Stimulated activated CD8-positive, alpha-beta memory T cell treated with anti-CD3 and anti-CD28 coated beads, Interleukin-12 subunit alpha, Interleukin-12 subunit beta, amount 100 ng/mL, for 24 hours (primary cell): ENCODE measurements at regions not wholly inside any gene's neighbourhood (a gene's known extent, or its start where the extent isn't known, plus 50 kb on each side); places are given as distances from the start of the nearest gene placed in this dataset.

Experiments
- DNase-seq: peaks from one replicate; pipeline ENCODE4 v3.0.0-alpha.2; 2020; ENCODE audit errors: extremely low read depth

DNA sequence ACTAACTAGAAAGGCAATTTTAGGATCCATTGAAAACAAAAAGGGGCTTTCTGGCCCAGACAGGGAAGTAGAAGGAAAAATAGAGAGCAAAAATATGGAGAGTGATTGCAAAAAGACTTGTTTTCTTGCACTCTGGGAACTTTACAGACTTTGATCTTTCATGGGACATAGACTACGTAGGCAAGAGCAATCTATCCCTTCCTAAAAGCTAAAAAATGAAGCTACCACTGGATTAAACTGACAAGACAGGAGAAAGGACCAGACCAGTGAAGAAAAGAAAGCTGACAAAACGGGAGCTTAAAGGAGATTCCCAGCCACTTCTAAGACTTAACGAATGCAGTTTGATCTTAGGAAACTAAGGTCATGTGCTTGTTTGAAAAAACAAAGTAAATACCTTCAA is 524.5 kb downstream of the KLF5 start:
- no peak for DNase-seq

DNA sequence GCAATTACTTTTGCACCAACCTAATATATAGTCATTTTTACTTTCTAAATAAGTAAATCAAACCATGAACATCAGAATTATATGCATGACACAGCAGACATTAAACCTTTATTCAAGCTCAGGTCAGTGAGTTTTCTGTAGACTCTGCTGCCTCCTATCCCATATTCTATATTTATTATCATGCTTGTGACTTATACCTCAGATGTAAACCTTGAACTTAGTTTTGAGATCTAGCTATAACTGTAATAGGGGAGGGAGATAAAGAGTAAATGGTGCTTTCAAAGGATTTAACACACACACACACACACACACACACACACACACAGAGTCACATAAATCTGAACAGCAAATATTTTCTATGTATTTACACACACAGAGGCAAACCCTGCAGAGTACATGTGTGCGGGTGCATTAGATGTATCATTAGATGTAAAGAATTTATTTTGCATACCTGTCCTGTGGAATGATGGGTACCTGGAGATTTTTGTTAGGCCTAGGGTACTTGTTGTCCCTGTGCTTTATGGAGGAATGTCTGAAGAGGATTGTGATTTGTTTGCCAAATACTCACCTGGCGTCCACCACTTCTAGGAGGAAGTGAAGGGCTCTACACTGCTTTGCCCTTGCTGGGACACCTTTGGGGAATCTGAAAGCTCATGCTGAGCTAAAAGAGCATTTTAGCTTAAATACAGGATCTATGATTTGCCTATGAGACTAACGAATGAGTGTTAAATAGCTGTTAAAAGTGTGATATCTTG is 521.9 kb downstream of the KLF5 start:
- no peak for DNase-seq

DNA sequence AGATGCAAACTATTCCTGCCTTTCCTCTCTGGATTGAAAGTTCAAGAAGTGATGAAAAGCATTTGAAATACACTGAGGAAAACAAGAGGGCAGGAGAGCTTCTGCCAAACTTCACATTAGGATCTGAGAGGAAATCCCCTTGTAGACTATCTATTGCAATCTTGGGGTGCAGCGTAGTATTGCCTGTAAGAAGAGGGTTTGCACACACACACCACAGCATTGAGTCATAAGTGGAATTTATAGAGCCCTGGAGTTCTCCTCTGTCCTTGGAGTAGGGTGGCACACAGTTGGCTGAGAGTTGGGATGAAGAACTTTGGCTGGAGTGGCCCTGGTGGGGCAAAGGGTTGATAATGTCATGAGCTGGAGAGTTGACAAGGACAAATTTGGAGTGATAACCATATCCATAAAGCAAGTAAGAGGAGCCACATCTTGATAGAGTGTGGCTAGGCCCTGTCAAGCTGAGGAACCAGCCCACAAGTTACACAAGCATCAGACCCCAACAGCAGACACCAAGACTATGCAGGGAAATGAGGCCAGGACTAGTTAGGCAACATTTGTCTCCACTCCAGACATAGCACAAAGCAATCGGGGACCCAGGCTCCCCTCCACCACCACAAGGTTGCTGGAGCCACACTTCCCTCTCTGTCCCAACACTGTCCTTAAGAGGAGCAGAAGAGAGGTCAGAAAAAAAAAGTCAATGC is 520.9 kb downstream of the KLF5 start:
- no peak for DNase-seq

DNA sequence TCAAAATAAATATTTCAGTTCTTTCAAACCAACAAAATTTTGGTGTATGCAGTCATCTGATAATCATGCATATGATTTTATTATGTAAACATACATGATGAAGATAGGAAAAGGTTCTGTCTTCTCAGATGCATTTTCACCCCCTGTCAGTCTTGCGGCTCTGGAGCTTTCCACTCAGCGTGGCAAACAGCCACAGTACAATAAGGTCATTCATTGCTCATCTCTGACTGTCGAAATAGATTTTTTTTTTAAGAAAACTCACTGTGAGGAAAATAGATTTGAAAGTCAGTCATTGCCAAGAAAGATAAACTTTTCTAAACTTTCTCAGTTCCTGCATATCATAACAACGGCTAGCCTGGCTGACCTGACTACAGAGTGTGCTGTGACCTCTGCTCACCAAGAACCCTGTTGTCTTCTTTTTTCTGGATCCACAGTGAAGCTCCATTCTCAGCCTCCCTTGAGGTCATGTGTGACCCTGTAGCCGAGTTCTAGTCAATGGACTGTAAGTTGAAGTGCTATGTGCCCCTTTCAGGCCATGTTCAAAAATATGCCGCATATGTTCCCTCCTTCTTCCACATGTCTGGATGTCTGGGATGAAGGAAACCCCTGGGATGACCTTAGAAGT is 519.6 kb downstream of the KLF5 start:
- DNase-seq, result no peak

DNA sequence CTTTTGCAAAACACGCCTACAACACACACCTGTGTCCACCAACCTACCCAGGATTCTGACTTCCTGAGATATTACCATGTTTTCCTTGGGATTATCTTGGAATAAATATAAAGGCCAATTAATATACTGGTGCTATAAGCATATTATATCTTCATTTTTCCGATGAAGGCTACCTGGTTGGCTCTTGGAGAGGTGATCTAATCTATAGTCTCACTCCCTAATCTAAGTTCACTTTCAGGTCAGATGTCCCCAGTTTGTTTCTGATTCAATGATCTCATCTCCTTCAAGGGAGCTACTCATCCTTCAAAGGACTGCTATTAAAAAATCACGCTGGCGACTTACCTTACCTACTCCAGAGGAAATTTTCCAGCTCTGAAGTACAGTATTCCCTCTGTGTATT is 517.5 kb downstream of the KLF5 start:
- DNase-seq, result no peak

DNA sequence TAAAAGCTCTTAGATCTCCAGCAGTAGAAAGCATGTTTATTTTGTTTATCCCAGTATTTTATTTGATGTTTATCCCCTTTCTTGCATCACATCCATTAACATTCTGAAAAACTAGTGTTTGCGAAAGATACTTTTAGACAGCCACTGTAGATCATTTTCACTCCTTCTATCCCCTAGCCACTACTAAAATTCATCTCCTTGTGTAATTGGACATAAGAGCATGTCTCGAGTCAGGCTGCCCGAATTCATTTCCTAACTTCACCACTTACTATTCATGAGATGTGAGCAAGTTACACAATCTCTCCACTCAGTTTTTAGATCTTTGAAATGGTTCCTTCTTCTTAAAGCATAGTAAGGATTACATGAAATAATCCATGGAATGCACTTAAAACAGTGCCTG is 514.0 kb downstream of the KLF5 start:
- DNase-seq, result no peak

DNA sequence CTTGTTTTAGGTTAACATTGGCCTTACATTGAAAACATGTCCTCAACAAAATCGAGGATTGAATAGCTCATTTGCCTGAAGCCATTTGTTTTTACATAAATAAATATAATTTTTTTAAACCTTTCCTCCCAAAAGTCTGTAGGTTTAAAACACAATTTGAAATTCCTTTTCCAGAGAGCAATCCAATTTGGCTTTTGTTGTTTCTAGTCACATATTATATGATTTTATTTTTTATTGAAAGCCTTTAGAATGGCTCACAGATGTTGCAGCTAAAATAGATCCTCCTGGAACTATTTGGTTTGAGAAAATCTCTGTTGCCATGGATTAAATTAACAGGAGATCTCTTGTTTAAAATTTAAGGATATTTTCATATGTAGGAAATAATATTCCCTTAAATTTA is 512.6 kb downstream of the KLF5 start:
- no peak for DNase-seq

DNA sequence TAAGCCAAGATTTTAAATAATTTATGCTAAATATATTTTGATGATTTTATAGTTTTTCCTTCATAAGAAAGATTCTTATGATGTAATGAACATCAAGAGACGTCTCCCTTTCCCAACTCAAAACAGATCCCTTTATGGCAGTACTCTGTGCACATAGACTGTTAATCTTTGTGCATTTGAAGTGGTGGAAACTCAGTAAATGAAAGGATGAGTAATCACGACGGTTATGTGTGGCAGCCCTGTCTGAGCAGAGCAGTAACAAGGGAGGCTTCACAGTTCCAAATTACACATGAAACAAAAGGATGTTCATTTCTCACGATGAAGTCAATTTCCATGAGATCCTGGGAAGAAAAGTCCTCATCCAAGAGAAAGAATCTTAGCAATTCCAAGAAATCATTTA is 498.1 kb downstream of the KLF5 start:
- DNase-seq, result no peak

DNA sequence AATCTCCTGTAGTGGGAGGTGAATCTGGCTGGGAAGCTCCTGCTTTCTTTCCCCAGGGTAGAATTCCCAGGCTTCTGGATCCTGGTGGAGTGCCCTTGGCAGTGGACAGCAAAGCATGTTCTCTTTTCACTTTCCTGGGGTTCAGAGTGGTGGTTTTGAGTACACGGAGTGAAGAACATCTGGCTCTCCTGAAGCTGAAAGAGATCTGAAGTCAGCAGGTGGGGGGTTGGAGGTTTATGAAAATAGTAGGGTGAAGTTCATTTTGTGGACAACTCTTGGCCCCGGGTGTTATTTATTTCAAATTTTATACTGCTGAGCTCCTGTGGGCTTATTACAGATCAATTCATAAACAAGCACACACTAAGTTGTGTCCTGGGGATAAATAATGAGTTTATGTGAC is 497.3 kb downstream of the KLF5 start:
- DNase-seq, result no peak

DNA sequence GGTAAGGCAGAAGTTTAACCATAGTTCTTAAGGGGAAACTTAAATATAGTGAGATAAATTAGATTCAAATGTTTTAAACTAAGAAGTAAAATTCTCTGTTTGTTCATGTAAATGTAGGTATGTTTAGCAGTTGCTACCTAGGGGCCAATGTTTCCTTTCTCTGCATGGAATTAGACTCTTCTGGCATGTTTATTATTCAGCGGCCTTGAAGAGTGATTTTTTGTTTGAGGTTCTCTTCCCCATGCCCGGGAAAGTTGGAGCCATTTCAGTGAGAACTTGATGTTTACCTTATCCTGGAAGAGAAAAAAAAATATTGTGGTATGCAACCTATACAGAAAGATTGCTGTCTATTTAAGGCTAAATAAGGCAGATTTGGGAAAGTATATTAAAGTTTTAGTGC is 492.9 kb downstream of the KLF5 start:
- no peak for DNase-seq

DNA sequence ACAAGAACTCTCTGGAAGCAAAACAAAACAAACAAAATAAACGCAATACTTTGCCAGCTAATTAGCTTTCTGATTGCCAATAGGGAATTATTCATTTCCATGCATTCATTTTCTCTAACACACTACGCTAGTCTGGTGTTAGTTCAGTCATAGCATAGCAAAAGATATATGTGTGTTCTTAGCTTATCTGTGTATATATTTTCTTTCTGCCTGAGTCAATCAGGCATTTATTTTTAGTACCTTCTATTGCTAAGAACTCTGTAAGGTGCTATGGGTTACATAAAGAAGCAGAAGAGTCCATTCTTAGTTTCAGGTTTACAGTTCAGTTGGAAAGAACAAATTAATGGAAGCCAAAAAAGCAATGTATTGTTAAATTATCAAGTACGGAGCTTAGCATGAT is 490.9 kb downstream of the KLF5 start:
- DNase-seq, result no peak

DNA sequence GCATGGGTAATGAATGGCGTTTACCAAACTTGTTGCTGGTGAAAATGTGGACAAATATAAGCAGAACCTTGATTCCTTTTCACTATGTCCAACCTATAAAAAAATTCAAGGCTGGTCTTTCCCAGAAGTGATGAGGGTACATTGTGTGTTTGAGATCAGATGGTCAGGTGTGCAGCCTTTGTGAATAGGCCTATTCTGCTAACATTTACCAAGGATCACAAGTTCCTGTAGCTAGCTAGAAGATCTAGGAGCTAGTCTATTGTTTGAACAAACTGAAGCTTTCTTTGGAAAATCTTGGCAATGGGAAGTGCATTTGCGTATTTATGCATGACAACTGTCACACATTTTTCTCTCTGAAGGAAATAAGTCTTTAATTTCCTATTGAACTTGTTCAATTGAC is 489.6 kb downstream of the KLF5 start:
- no peak for DNase-seq

DNA sequence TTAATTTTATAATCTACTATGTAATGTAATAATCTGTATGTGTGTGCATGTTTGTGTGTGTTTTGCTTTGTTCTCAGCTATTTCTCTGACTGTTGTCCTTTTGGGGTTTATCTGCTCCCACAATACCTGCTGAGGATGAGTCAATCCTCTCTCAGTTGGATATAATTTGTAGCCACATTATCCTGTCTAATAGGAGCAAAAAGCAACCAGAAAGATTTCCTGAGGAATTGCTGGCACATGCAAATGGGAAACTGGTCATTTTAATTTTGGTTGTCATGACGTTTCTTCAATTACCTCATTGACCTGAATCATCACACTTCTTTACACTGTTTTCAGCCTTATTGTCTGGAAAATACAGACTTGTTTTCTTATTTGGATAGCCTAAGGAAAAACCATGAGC is 488.4 kb downstream of the KLF5 start:
- DNase-seq, result no peak

DNA sequence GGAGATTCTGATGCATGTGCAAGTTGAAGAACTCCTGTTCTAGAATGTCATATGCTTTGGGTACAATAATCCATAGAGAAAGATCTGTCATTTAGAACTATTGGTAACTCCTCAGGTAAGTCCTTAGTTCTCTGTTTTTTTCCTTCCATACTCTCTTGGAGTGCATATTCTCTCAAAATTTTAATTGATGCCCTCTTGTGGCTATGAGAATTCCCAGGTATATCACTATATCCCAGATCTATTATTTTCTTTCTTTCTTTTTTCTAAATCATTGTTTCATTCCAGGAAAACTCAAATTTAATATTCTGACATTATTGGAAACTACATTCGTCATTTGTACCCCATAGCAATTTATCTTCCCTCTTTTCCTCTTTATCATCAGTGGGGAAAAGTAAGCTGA is 485.4 kb downstream of the KLF5 start:
- DNase-seq, result no peak

DNA sequence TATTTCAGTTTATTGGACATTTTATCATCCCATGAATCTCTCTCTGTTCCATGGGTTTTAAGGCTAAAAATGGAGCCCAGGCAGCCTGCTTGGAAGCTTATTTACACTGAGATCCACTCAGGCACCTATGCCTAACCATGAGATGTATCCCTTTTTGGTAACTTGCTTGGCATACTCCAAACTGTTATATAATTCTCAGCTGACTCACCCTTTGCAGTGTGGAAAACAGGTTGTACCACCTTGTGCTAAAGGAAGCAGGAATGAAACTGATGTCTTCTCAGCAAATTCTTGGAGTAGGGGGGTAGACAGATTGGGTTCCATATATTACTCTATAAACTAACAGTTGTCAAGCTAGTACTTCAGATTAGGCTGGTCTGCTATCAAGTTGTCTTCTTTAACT is 483.6 kb downstream of the KLF5 start:
- DNase-seq, result no peak

DNA sequence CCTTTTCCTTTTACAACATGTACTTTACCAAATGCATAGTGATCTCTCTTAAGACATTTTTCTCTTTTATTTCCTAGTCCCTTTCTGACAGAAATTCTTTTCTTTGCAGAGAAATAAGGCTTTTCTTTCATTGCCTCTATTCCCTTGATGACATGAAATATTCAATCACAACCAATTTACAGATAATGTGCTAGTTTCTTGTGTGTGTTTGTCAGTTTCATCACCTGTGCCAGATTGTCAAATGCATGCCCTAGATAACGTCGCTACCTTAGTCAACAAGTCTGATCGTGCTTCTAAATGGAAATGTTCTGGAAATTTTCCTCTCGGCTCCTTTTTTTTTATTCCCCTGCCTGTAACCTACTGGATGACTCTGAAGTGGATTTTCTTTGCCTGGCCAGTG is 478.1 kb downstream of the KLF5 start:
- DNase-seq, result no peak

DNA sequence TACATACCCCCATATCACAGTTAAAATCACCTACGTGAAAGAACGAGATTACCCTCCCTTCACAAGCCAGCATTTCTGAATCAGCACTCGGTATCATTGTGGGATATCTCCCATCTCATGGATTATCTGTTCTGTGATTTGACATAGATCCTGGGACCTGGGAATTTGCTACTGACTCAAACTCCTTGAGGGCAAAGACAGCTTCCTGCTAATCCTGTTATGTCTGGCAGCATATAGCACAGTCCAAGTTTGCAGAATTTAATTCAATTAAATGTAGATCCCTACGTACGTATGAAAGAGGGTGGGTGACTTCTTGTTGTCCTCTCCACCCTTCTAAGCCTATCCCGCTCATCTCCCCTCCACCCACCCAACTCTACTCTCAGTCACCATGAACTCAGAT is 476.5 kb downstream of the KLF5 start:
- no peak for DNase-seq

DNA sequence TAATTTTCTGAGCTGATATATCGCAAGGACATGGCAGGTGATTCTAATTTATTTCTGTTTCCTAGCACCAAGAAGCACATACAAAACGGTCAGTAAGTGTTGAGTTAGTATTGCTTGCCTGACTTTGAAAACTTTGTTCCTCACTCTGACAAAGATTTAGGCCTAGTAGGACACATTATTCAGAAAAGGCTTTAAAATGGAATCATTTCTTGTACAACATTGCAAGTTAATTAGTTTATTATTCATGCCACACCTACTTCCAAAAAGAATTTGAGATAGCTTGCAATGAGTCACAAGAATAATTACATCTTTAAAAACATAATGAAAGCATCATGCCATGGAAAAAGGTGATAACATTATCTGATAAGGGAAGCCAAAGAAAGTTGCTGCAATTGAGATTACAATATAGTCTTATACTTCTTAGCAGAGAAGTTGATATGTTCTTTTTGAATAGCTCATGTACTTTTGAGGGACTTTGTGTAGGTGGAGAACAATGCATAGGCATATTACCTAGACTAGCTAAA is 474.2 kb downstream of the KLF5 start:
- no peak for DNase-seq

DNA sequence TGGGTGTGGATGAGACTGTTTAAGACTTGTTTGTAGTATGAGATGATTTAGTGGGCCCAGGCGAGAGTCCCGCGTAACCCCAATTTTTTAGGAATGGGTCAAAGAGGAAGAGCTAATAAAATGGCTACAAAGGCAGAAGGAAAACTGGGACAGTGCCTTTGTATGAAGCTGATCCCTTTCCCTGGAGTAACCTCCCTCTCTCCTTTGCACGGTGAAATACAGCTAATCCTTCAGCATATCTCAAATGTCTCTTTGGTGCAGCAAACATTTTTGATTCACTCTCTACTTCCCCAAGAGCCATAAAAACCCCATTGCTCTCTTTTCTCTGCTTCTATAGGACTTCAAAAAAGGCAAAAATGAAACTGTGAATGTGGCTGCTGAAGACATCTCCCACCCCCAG is 473.8 kb downstream of the KLF5 start:
- DNase-seq, result no peak

DNA sequence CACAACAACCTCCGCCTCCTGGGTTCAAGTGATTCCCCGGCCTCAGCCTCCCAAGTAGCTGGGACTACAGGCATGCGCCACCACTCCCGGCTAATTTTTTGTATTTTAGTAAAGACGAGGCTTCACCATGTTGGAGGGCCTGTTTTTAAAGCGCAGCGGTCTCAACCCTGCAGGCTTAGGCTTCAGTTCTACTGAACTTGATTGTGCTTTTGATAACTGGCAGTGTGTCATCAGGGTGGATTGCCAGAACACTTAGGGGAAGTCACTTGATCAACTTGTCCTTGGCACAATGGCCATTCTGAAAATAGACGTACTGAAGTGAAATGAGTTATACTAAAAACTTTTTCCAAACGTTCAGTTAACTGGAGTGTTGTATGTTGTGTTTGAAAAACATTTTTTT is 472.2 kb downstream of the KLF5 start:
- no peak for DNase-seq

DNA sequence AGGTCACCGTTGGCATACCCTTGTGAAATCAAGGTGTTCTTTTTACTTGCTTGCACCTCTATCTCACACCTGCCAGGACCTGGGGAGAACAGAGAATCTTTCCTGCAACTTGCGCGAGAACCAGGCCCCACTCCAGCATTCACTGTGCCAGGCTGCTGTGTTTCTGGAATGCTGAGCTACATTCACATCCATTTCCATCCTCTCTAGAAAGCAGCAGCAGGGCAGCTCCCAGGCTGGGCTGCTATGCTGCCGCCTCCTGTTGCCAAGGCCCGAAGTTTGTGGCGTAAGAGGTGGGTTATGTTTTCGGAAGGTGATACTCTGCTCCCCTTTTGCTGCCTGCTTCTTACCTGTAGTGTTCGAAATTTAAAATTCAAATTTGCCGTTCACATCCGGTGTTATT is 464.1 kb downstream of the KLF5 start:
- no peak for DNase-seq

DNA sequence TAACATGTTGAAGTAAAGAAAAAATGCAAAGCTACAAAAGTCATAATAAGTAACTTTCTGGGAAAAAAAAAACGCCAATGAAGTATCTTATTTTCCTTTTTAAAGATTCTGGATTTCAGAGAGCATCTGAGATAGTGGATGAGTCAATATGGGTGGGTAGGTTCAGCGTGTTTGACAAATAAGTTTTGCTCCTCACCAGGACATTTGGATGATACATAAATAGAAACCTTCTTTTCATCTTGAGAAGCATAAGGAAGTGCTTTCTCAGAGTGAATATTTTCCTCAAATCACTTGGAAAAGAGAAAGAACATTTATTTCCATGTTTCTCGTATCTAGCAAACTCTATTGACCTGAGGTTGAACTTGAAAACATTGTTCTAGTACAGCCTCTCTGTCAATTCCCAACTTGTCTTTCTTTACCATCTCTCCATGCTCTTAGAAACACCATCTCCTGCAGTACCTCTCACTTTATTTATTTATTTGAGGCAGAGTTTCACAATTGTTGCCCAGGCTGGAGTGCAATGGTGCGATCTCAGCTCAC is 463.2 kb downstream of the KLF5 start:
- DNase-seq, result no peak

DNA sequence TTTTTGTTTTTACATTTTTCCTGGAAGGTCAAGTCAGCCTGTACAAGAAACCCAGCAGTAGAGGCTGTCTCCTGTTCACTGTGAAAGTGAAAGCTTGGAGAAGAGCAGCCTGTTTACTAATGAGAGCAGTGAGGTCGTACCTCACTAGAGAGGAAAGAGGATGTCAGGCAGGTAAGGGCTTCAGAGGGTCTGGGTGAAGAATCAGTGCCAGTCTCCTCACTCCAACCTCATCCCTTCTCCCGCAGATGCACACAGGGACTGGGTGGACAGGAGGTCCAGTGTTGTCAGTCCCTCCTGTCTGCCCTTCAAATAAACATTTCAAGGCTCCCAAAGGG is 462.5 kb downstream of the KLF5 start:
- DNase-seq, result no peak
